GM12878 (cell line): ENCODE measurements at regions not wholly inside any gene's neighbourhood (a gene's known extent, or its start where the extent isn't known, plus 50 kb on each side); places are given as distances from the start of the nearest gene placed in this dataset.

Experiments
- ATAC-seq: fragments of 200-7000 bp; cut with Tn5 transposase; 3 replicates; pipeline ENCODE4 v1.9.1; 2020; ENCODE audit warnings: mild to moderate bottlenecking, moderate library complexity
- BruUV-seq: library from RNA; stranded (reverse); fragments of 400-500 nt; replicated peaks from 2 replicates; lab custom pipeline; 2021; lab: Mats Ljungman, UMichigan
- CTCF ChIA-PET: fragments of 300-600 bp; sonication (Branson Sonifier 250); formaldehyde crosslinking; extraction: SDS; loops from one replicate; lab custom pipeline; 2021; ENCODE audit warnings: inconsistent platforms; lab: Yijun Ruan, JAX
- POLR2A ChIA-PET: fragments of 350-600 bp; formaldehyde crosslinking; extraction: SDS; loops from one replicate; lab custom pipeline; 2021; ENCODE audit warnings: inconsistent platforms; lab: Charles Lee
- RAD21 ChIA-PET: fragments of 300-600 bp; sonication (Branson Sonifier 250); formaldehyde crosslinking; loops from one replicate; lab custom pipeline; 2023; ENCODE audit warnings: antibody characterized with exemption; ENCODE audit not compliant: unreplicated experiment; lab: Charles Lee
- SMC1A ChIA-PET: fragments of 300-600 bp; sonication (Branson Sonifier 250); formaldehyde crosslinking; loops from one replicate; lab custom pipeline; 2023; ENCODE audit not compliant: unreplicated experiment, uncharacterized antibody; lab: Charles Lee
- DNase-seq: peaks from one replicate; pipeline ENCODE4 v3.0.0-alpha.2; 2011; ENCODE audit warnings: low read depth, low spot score
- FAIRE-seq: peaks from 3 replicates; lab custom pipeline; 2011; peaks lifted over from hg19 to GRCh38; lab: Jason Lieb, UNC
- H2AFZ ChIP-seq: 2 replicates; pipeline ENCODE4 v1.6.0; 2011; ENCODE audit warnings: low read depth, low read length, control low read depth; ENCODE audit not compliant: control insufficient read depth
- H3K27ac ChIP-seq: 2 replicates; pipeline ENCODE4 v1.5.1; 2011; ENCODE audit warnings: control low read depth; ENCODE audit not compliant: control insufficient read depth, insufficient read depth
- H3K27me3 ChIP-seq, 2 experiments: replicated peaks in 1 of 2; 2 replicates each; pipeline versions ENCODE4 v1.6.0 to v1.6.1; 2011; ENCODE audit warnings: low read length in 1 of 2; ENCODE audit not compliant: control insufficient read depth in 2 of 2, insufficient read depth in 2 of 2
- H3K36me3 ChIP-seq, 2 experiments: 2 replicates each; pipeline ENCODE4 v1.5.1; 2011; ENCODE audit warnings: low read length in 1 of 2; ENCODE audit not compliant: control insufficient read depth in 2 of 2, insufficient read depth in 2 of 2
- H3K4me1 ChIP-seq: 2 replicates; pipeline ENCODE4 v1.6.1; 2011; ENCODE audit warnings: mild to moderate bottlenecking, low read length, moderate library complexity, mixed read lengths; ENCODE audit not compliant: control insufficient read depth, insufficient read depth
- H3K4me2 ChIP-seq: 2 replicates; pipeline ENCODE4 v1.6.0; 2011; ENCODE audit warnings: control low read depth; ENCODE audit not compliant: control insufficient read depth, insufficient read depth
- H3K4me3 ChIP-seq: fragments of 200-600 bp; sonication (generic); 2 replicates; pipeline ENCODE4 v1.5.1; 2016
- H3K79me2 ChIP-seq: 2 replicates; pipeline ENCODE4 v1.6.0; 2011; ENCODE audit warnings: low read length; ENCODE audit not compliant: control insufficient read depth, insufficient read depth
- H3K9ac ChIP-seq: 2 replicates; pipeline ENCODE4 v1.8.0; 2011; ENCODE audit warnings: low read length, control low read depth, mixed read lengths; ENCODE audit not compliant: control insufficient read depth, insufficient read depth
- H3K9me3 ChIP-seq: replicated peaks from 3 replicates; pipeline ENCODE4 v1.5.1; 2011; ENCODE audit warnings: mild to moderate bottlenecking, low read length; ENCODE audit not compliant: control insufficient read depth, insufficient read depth
- H4K20me1 ChIP-seq: 2 replicates; pipeline ENCODE4 v1.6.0; 2011; ENCODE audit not compliant: control insufficient read depth, insufficient read depth
- GATAD2B ChIP-seq: fragments of 450-650 bp; conservative IDR thresholded peaks from 2 replicates; pipeline ENCODE4 v1.6.1; 2017; ENCODE audit warnings: low read depth, mild to moderate bottlenecking, moderate library complexity
- NR2C2 ChIP-seq: IDR thresholded peaks from 2 replicates; pipeline ENCODE4 v1.6.1; 2011; ENCODE audit warnings: borderline replicate concordance, low read depth; ENCODE audit not compliant: control insufficient read depth, insufficient read length
- SPI1 ChIP-seq: IDR thresholded peaks from 2 replicates; pipeline ENCODE4 v1.6.1; 2011; ENCODE audit warnings: low read depth, mild to moderate bottlenecking, low read length, moderate library complexity, borderline replicate concordance; ENCODE audit not compliant: insufficient read depth
- ZNF24 ChIP-seq: fragments of 450-650 bp; IDR thresholded peaks from 2 replicates; pipeline ENCODE4 v1.6.1; 2017; ENCODE audit warnings: antibody characterized with exemption, mild to moderate bottlenecking
- WGBS: methylation state at CpG from one replicate; pipeline ENCODE4 v1.1.6; 2016; ENCODE audit warnings: low lambda C conversion rate; ENCODE audit not compliant: insufficient replicate concordance, insufficient coverage; ENCODE audit errors: missing lambda C conversion rate; 5-methylcytosine and 5-hydroxymethylcytosine counted together
- in situ Hi-C: fragments of 300-500 bp; cut with MboI; formaldehyde crosslinking; loops from 9 replicates; pipeline ENCODE4 v1.14.3; 2018; ENCODE audit warnings: mixed read lengths
- intact Hi-C: fragments of 100-400 bp; cut with micrococcal nuclease; formaldehyde crosslinking; loops from one replicate; pipeline ENCODE4 v1.14.2; 2022; ENCODE audit not compliant: unreplicated experiment

- no peaks in the 10 kb centered on the region; the same call in 2 of the 3 replicates for H3K9me3 ChIP-seq
- no peak overlapping the region for H3K9ac ChIP-seq
- ChIA-PET SMC1A (no interaction called here), RAD21 (no interaction called here), POLR2A (no interaction called here), CTCF (no interaction called here)
- no peak overlapping the region for H3K4me2 ChIP-seq
- H4K20me1 ChIP-seq = no peaks in the 10 kb centered on the region
- no peak overlapping the region for H3K4me3 ChIP-seq
- DNase-seq (no peak), FAIRE-seq (no peak), ATAC-seq (no peak)
- H3K4me1 ChIP-seq = no peaks in the 10 kb centered on the region
- no peak for TF ChIP-seq SPI1
- TF ChIP-seq NR2C2 = no peak
- no peak for TF ChIP-seq ZNF24
- no peaks in the 10 kb centered on the region for H3K27me3 ChIP-seq
- H3K36me3 ChIP-seq = no peaks in the 10 kb centered on the region
- H2AFZ ChIP-seq = no peak overlapping the region
- no TSS peak for BruUV-seq
- in situ Hi-C loops (no loop called here), intact Hi-C loops (no loop called here)
- no peaks in the 10 kb centered on the region for H3K79me2 ChIP-seq
- H3K27ac ChIP-seq = no peak overlapping the region
Observed at GRCh38 chr4:11857881-11858280, 429.2 kb upstream of the HS3ST1 start.

GRCh38 chr4:11847167-11847566, 418.5 kb upstream of the HS3ST1 start:
- H3K4me1 ChIP-seq = no peaks in the 10 kb centered on the region
- no peak overlapping the region for H2AFZ ChIP-seq
- BruUV-seq = no TSS peak
- no peak for DNase-seq
- H3K4me3 ChIP-seq = no peak overlapping the region
- no peak overlapping the region for H3K4me2 ChIP-seq
- no peak for ATAC-seq
- no peaks in the 10 kb centered on the region for H4K20me1 ChIP-seq
- 12% methylated on average over 4 of the region's 4 CpGs for WGBS
- intact Hi-C loops = no loop called here
- no peaks in the 10 kb centered on the region for H3K27me3 ChIP-seq
- no peak overlapping the region for H3K27ac ChIP-seq
- ChIA-PET CTCF (no interaction called here), POLR2A (no interaction called here), RAD21 (no interaction called here), SMC1A (no interaction called here)
- no peaks in the 10 kb centered on the region for H3K9me3 ChIP-seq
- TF ChIP-seq GATAD2B = no peak
- in situ Hi-C loops = loop anchor here (10.0 kb wide), 1 partner anchor 58 kb away; no protein-coding TSS in a partner anchor
- no peaks in the 10 kb centered on the region for H3K36me3 ChIP-seq
- FAIRE-seq = no peak
- H3K9ac ChIP-seq = no peak overlapping the region
- H3K79me2 ChIP-seq = no peaks in the 10 kb centered on the region
